Vagina (tissue), 2 donors: ENCODE measurements at regions not wholly inside any gene's neighbourhood (a gene's known extent, or its start where the extent isn't known, plus 50 kb on each side); places are given as distances from the start of the nearest gene placed in this dataset.

Source experiments
- POLR2A ChIP-seq, 2 donors: fragments of 450-650 bp; IDR thresholded peaks; one replicate each; pipeline ENCODE4 v1.6.1; 2017; ENCODE audit warnings: antibody characterized with exemption in 2 of 2, mild to moderate bottlenecking in 2 of 2, moderate library complexity in 2 of 2
- POLR2AphosphoS5 ChIP-seq, 2 donors: sonication (generic); formaldehyde crosslinking; IDR thresholded peaks; one replicate each; pipeline ENCODE4 v1.9.0; 2017; ENCODE audit warnings: antibody characterized with exemption in 2 of 2, mild to moderate bottlenecking in 2 of 2, low read depth in 1 of 2; ENCODE audit not compliant: insufficient read depth in 1 of 2

DNA sequence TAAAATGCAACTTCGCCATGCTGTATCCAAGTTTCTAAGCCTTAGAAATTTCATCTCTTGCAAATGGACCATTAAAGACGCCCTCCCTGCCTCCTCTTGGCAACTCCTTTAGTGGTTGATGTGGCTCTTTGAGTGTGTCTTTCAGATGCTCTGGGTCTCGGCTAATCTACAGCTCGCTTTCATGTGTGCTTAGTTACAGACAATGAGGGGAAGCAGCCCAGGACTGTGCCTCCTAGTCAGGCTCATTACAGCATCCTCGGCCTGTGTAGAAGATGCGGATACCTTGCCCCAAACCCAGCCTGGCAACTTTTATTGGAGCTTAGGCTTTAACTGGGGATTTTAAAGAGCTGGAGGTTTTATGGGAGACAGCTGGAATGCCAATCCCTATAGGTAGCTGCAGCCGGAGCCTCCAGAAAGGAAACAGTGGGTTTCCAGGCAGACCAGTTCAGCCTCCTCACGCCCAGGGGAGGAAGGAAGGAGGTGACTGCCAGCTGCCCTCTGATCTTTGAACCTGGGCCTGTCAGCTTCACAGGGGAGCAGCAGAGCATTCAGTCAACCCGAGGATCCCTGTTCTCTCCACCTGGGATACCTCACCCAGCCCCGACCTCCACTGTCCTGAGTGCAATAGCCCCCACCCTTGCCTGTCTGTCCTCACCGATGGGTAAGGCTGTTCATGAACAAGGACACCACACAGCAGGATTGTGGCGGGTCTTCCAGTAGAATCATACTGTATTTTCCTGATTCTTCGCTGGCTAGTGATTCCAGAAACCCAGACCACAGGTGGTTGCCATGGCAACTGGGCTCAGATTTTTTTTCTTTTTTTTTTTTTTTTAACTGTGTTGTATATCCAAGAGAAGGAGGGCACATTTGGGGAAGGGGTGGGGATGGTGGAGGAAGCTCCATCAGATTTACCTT, 638.5 kb downstream of the MED13L start:
- TF ChIP-seq POLR2AphosphoS5 (IDR thresholded peaks at IDR 0.05; ENCODE audit: insufficient read depth in 1 of 2, low read depth in 1 of 2), result no peak
- no peak for TF ChIP-seq POLR2A (IDR thresholded peaks at IDR 0.05)
